ENCODE measurements at regions not wholly inside any gene's neighbourhood (a gene's known extent, or its start where the extent isn't known, plus 50 kb on each side); places are given as distances from the start of the nearest gene placed in this dataset.
A peak's percentile ranks its signal among the peaks of the same experiment; 100 is the strongest.

DNA sequence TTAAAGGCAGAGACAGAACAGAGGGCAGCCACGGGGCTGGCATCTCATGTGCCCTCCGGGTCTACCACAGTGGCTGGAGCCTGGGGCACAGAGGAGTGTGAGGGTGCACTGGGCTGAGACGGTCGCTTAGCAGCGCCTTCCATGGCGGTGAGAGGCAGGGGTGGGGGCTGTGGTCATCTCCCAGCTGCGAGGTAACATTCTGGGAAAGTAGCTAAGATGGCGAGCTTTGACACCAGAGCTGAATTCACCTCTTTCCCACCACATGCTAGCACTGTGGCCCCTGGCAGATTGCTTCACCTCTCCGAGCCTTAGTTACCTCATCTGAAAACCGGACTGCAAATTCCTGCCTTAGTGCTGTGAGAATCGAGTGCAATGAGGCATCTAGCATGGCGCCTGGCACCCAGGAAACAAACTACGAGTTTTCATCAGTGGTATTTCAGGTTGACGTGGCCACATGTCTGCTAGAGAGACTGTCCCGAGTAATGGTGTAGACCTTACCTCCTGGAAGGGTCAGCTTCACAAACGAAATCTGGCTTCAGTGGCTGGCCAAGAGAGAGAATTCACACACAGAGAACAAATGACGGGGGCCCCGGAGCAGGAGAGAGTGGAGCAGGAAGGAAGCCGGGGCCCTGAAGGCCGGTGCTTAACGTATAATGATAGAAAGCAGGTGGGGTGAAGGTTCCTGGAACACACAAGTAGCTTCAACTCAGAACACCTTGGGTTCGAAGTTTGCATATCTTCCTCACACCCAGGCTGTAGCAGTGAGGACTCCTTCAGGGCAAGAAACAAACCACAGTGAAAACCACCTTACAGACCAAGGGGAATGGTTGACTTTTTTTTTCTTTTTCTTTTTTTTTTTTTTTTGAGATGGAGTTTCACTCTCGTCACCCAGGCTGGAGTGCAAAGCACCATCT lies 63.9 kb upstream of the RPH3AL start:
- ChIA-PET CTCF (no interaction called here), POLR2A (no interaction called here)
- no peak for DNase-seq (ENCODE audit: extremely low spot score)
- no peak for TF ChIP-seq ARNT (IDR thresholded peaks at IDR 0.05)
- TF ChIP-seq HDGF (IDR thresholded peaks at IDR 0.05; ENCODE audit: borderline replicate concordance): no peak
- no peak for TF ChIP-seq FOXK2 (IDR thresholded peaks at IDR 0.05)
- TF ChIP-seq NFRKB (IDR thresholded peaks at IDR 0.05): no peak
- TF ChIP-seq PKNOX1 (IDR thresholded peaks at IDR 0.05): no peak
- TF ChIP-seq BHLHE40 (IDR thresholded peaks at IDR 0.05; ENCODE audit: borderline replicate concordance): no peak
- no peak for TF ChIP-seq SP1 (IDR thresholded peaks at IDR 0.05)

DNA sequence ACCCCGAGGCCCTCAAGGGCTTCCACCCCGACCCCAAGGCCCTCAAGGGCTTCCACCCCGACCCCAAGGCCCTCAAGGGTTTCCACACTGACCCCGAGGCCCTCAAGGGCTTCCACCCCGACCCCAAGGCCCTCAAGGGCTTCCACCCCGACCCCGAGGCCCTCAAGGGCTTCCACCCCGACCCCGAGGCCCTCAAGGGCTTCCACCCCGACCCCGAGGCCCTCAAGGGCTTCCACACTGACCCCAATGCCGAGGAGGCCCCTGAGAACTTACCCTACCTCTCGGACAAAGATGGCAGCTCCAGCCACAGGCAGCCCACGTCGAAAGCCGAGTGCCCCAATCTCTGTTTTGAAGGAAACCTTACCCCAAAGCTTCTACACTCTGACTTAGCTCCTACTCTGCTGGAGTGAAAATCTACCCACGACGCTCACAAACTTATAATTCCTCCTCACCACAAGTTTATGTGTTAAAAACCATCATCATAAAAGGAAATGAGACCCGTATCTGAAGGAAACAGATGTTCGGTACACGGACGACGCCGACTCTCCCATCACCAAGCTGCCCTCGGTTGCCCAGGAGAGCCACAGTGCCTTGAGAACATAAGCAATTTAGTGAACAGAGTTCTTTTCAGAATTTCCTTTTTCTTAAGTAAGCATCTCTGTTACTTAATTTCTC lies 61.2 kb upstream of the RPH3AL start:
- ChIA-PET POLR2A (no interaction called here), CTCF (no interaction called here)
- TF ChIP-seq FOXA1 (IDR thresholded peaks at IDR 0.05): no peak
- no peak for TF ChIP-seq ZNF384 (IDR thresholded peaks at IDR 0.05)
- TF ChIP-seq ELF4 (IDR thresholded peaks at IDR 0.05): no peak
- TF ChIP-seq SUZ12 (IDR thresholded peaks at IDR 0.05): no peak
- TF ChIP-seq HDGF (IDR thresholded peaks at IDR 0.05; ENCODE audit: borderline replicate concordance): no peak
- no peak for TF ChIP-seq PKNOX1 (IDR thresholded peaks at IDR 0.05)
- TF ChIP-seq FOXK2 (IDR thresholded peaks at IDR 0.05): no peak
- no peak for TF ChIP-seq FOXM1 (IDR thresholded peaks at IDR 0.05; ENCODE audit: borderline replicate concordance)
- TF ChIP-seq BHLHE40 (IDR thresholded peaks at IDR 0.05; ENCODE audit: borderline replicate concordance): no peak
- no peak for TF ChIP-seq SP1 (IDR thresholded peaks at IDR 0.05)
- no peak for TF ChIP-seq TARDBP (IDR thresholded peaks at IDR 0.05)
- no peak for TF ChIP-seq NFRKB (IDR thresholded peaks at IDR 0.05)
- no peak for TF ChIP-seq CTBP1 (IDR thresholded peaks at IDR 0.05; ENCODE audit: borderline replicate concordance)
- no peak for TF ChIP-seq L3MBTL2 (conservative IDR thresholded peaks at IDR 0.05)
- no peak for TF ChIP-seq LEF1 (IDR thresholded peaks at IDR 0.05; ENCODE audit: borderline replicate concordance)
- TF ChIP-seq ARNT (IDR thresholded peaks at IDR 0.05): no peak
- no peak for DNase-seq (ENCODE audit: extremely low spot score)

- CTCF ChIA-PET: interaction anchor here (0.6 to 1.7 kb wide), 7 partner anchors 13 to 288 kb away, joined by 3 to 15 read pairs (median 5); no protein-coding TSS in a partner anchor
- no peak for DNase-seq (ENCODE audit: extremely low spot score)
- TF ChIP-seq BHLHE40 (IDR thresholded peaks at IDR 0.05; ENCODE audit: borderline replicate concordance) (no peak), NFRKB (IDR thresholded peaks at IDR 0.05) (no peak), ZNF384 (IDR thresholded peaks at IDR 0.05) (no peak), FOXM1 (IDR thresholded peaks at IDR 0.05; ENCODE audit: borderline replicate concordance) (no peak)
- POLR2A ChIA-PET: interaction anchor here (1.1 kb wide), 1 partner anchor 369 kb away, joined by 3 read pairs; the partner anchor contains the start of genes GLOD4 and MRM3
Measured at GRCh38 chr17:413016-413350, 60.4 kb upstream of the RPH3AL start.

GRCh38 chr17:412211-413015 lies 59.8 kb upstream of the RPH3AL start:
- DNase-seq (ENCODE audit: extremely low spot score): peak; percentile 43
- TF ChIP-seq ELF4 (IDR thresholded peaks at IDR 0.05) (no peak), PKNOX1 (IDR thresholded peaks at IDR 0.05) (peak; percentile 29; the same call in 1 of the 2 replicates), L3MBTL2 (conservative IDR thresholded peaks at IDR 0.05) (no peak), HDGF (IDR thresholded peaks at IDR 0.05; ENCODE audit: borderline replicate concordance) (no peak), BHLHE40 (IDR thresholded peaks at IDR 0.05; ENCODE audit: borderline replicate concordance) (no peak)
- ChIA-PET POLR2A (interaction anchor here (1.1 kb wide), 1 partner anchor 370 kb away, joined by 3 read pairs; the partner anchor contains the start of genes GLOD4 and MRM3), CTCF (interaction anchor here (0.6 to 1.7 kb wide), 14 partner anchors 11 to 584 kb away, joined by 3 to 15 read pairs (median 4); partner anchors contain the start of gene TIMM22)

DNA sequence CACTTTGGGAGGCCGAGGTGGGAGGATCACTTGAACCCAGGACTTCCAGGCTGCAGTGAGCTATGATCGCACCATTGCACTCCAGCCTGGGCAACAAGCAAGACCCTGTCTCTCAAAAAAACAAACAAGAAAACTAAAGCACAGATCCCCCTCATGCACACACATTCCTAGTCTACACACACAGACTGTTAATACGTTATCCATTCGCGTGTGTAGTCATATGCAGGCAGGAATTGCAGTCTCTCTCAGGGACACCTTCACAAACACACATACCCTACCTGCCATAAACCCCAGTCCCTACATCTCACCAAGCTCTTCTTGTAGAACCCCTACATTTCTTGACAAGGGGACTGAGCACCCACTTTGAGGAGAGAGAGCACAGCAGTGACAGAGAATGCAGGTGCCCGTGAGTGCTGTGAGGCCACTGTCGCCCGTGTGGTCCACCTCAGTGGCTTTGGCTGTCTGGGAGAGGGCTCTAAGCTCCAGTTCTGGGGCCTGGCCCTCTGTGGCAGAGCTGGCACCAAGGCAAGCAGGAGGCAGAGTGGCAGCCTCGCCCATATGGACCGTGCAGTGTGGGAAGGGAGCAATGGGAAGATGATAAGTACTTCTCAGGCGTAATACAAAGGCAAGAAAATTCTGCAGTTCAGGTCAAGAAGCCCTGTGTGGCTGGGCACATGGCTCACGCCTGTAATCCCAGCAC lies 59.0 kb upstream of the RPH3AL start:
- CTCF ChIA-PET: interaction anchor here (0.7 to 1.7 kb wide), 5 partner anchors 119 to 289 kb away, joined by 3 to 15 read pairs (median 4); no protein-coding TSS in a partner anchor
- DNase-seq (ENCODE audit: extremely low spot score): no peak
- POLR2A ChIA-PET: interaction anchor here (1.1 kb wide), 1 partner anchor 370 kb away, joined by 3 read pairs; the partner anchor contains the start of genes GLOD4 and MRM3
- TF ChIP-seq ELF4 (IDR thresholded peaks at IDR 0.05): no peak
- no peak for TF ChIP-seq BHLHE40 (IDR thresholded peaks at IDR 0.05; ENCODE audit: borderline replicate concordance)
- no peak for TF ChIP-seq PKNOX1 (IDR thresholded peaks at IDR 0.05)
